ENCODE measurements at regions not wholly inside any gene's neighbourhood (a gene's known extent, or its start where the extent isn't known, plus 50 kb on each side); places are given as distances from the start of the nearest gene placed in this dataset.

DNA sequence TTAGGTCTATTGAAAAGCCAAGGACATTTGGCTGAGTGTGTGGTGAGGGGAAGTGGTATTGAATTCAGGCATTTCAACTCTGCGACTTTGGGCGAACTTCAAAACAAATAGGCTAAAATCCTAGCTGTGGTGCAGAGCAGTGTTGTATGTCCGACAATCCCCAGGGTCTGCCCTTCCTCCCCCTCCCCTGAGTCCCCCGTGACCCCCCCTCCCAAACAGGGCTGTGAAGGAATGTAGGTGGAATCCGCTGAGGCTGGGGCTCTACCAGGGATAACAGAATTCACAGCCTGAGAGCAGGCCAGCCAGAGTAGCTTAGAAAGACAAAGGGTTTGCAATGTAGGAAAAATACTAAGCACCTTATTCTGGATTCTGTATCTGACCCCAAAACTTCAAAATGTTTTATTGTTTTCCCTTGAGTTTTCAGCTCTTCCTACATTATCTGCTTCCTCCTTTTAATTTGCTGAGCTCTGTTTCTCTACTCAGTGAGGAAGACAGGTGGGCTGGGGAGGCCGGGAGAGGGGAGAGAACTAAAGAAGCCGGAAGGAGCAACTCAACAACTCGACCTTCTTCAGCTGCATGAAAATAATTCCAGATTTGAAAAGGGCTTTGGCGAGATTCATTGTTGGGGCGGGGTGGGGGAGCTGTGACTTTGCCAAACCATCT, 315.2 kb downstream of the BLID start:
- TF ChIP-seq, protein P1, sequence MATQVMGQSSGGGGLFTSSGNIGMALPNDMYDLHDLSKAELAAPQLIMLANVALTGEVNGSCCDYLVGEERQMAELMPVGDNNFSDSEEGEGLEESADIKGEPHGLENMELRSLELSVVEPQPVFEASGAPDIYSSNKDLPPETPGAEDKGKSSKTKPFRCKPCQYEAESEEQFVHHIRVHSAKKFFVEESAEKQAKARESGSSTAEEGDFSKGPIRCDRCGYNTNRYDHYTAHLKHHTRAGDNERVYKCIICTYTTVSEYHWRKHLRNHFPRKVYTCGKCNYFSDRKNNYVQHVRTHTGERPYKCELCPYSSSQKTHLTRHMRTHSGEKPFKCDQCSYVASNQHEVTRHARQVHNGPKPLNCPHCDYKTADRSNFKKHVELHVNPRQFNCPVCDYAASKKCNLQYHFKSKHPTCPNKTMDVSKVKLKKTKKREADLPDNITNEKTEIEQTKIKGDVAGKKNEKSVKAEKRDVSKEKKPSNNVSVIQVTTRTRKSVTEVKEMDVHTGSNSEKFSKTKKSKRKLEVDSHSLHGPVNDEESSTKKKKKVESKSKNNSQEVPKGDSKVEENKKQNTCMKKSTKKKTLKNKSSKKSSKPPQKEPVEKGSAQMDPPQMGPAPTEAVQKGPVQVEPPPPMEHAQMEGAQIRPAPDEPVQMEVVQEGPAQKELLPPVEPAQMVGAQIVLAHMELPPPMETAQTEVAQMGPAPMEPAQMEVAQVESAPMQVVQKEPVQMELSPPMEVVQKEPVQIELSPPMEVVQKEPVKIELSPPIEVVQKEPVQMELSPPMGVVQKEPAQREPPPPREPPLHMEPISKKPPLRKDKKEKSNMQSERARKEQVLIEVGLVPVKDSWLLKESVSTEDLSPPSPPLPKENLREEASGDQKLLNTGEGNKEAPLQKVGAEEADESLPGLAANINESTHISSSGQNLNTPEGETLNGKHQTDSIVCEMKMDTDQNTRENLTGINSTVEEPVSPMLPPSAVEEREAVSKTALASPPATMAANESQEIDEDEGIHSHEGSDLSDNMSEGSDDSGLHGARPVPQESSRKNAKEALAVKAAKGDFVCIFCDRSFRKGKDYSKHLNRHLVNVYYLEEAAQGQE (IDR thresholded peaks at IDR 0.05; ENCODE audit: low read depth), result no peak
- TF ChIP-seq FOXM1 (IDR thresholded peaks at IDR 0.05; ENCODE audit: borderline replicate concordance, low read depth), result no peak
- TF ChIP-seq EP300 (IDR thresholded peaks at IDR 0.05; ENCODE audit: borderline replicate concordance), result no peak
- TF ChIP-seq, protein P2, sequence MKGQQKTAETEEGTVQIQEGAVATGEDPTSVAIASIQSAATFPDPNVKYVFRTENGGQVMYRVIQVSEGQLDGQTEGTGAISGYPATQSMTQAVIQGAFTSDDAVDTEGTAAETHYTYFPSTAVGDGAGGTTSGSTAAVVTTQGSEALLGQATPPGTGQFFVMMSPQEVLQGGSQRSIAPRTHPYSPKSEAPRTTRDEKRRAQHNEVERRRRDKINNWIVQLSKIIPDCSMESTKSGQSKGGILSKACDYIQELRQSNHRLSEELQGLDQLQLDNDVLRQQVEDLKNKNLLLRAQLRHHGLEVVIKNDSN (IDR thresholded peaks at IDR 0.05), result no peak
- TF ChIP-seq CEBPB (IDR thresholded peaks at IDR 0.05), result no peak
- TF ChIP-seq CREB1 (IDR thresholded peaks at IDR 0.05; ENCODE audit: low read depth), result no peak
- TF ChIP-seq YY1 (IDR thresholded peaks at IDR 0.05; ENCODE audit: low read depth), result no peak
- no peak for TF ChIP-seq TAF1 (IDR thresholded peaks at IDR 0.05; ENCODE audit: low read depth)
- no peak for TF ChIP-seq NFIC (IDR thresholded peaks at IDR 0.05)
- TF ChIP-seq RAD21 (IDR thresholded peaks at IDR 0.05; ENCODE audit: low read depth), result no peak
- no peak for TF ChIP-seq ZBTB7A (IDR thresholded peaks at IDR 0.05; ENCODE audit: low read depth)
- TF ChIP-seq, protein P3, sequence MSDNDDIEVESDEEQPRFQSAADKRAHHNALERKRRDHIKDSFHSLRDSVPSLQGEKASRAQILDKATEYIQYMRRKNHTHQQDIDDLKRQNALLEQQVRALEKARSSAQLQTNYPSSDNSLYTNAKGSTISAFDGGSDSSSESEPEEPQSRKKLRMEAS (IDR thresholded peaks at IDR 0.05), result no peak
- TF ChIP-seq EGR1 (IDR thresholded peaks at IDR 0.05), result no peak
- TF ChIP-seq TCF12 (IDR thresholded peaks at IDR 0.05; ENCODE audit: low read depth), result no peak
- TF ChIP-seq TEAD4 (IDR thresholded peaks at IDR 0.05), result no peak

DNA sequence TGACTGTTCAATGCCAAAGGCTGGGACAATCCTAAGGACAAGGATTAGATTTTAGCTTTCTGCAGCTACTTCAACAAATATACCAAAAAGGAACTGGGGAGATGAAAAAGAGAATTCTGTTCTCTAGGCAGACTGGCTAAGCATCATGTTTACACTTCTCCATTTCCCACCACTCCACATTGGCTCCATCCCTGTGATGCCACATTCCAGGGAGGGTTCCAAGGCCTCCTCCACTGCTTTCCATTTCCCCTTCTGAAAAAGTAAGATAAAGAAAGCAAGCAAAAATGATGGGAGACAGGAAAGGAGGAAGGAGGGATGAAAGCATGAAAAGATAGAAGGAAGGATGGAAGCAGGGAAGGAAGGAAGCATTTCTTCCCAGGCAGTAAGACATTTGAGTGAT, 315.8 kb downstream of the BLID start:
- no peak for TF ChIP-seq TEAD4 (IDR thresholded peaks at IDR 0.05)
- no peak for TF ChIP-seq EP300 (IDR thresholded peaks at IDR 0.05; ENCODE audit: borderline replicate concordance)
- TF ChIP-seq NFIC (IDR thresholded peaks at IDR 0.05), result no peak
- no peak for TF ChIP-seq TAF1 (IDR thresholded peaks at IDR 0.05; ENCODE audit: low read depth)
- TF ChIP-seq FOXM1 (IDR thresholded peaks at IDR 0.05; ENCODE audit: borderline replicate concordance, low read depth), result no peak
- TF ChIP-seq CREB1 (IDR thresholded peaks at IDR 0.05; ENCODE audit: low read depth), result no peak

DNA sequence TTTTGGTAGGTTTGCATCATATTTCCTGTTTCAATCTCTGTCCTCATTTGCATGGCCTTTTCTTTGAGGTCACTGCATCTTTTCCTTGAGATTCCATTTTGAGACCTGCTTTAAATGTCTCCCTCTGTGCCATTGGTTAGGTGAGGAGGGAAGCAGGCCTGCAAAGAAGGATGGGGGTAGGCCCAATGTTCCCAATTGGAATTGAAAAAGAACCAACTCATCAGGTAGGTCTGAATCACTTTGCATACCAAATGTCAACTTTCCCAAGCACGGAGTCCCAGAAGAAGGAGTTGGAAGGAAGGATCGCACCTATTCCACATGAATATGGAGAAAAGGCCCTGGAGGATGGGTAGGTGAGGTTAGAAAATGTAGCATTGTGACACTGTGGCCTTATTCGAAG, 318.5 kb downstream of the BLID start:
- TF ChIP-seq EGR1 (IDR thresholded peaks at IDR 0.05), result no peak
- no peak for TF ChIP-seq CREB1 (IDR thresholded peaks at IDR 0.05; ENCODE audit: low read depth)
- TF ChIP-seq CEBPB (IDR thresholded peaks at IDR 0.05), result no peak
- no peak for TF ChIP-seq TCF12 (IDR thresholded peaks at IDR 0.05; ENCODE audit: low read depth)

DNA sequence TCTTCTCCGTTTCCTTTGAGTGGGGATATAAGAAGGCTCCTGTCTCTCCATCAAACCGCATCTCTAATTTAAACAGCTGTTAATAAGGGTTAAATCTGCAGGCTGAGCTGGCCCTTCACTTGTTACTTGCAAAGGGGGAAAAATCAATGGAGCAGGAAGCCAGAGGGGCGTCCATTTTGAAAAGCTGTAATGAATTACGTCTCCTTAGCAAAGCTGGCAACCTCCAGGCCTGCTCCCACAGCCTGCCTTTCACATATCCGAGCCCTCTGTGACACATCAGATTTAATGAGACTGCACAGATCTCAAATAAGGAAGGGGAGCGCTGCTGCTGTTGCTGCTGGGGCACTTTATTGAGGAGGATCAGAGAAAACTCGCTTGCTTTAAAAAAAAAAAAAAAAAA, 320.8 kb downstream of the BLID start:
- TF ChIP-seq, protein P2 (IDR thresholded peaks at IDR 0.05), result no peak
- TF ChIP-seq CEBPB (IDR thresholded peaks at IDR 0.05) (no peak), TCF12 (IDR thresholded peaks at IDR 0.05; ENCODE audit: low read depth) (no peak)

DNA sequence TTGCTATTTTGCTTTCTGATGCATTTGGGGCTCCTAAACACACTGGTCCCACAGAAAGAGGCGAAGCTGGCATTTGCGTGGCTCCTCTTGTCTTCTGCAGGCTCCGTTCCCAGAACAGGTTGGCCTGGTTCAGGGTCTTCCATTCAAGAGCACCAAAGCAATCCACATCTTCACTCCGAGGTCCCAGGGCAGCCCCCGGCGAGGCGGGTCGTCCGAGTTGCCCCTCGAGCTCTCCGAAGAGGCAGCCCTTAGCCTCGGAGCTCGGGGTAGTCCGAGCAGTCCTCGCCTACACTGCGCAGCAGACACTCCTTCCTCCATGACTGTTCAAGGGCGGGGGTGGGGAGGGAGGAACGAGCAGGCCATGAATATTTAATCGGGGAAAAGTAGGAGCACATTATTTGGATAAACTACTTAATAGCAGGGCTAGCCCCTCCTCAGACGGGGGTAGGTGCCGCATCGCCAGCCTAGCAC, 321.3 kb downstream of the BLID start:
- TF ChIP-seq EGR1 (IDR thresholded peaks at IDR 0.05), result no peak
- no peak for TF ChIP-seq ZBTB7A (IDR thresholded peaks at IDR 0.05; ENCODE audit: low read depth)
- TF ChIP-seq, protein P1 (IDR thresholded peaks at IDR 0.05; ENCODE audit: low read depth), result no peak
- TF ChIP-seq, protein P3 (IDR thresholded peaks at IDR 0.05), result no peak
- TF ChIP-seq EP300 (IDR thresholded peaks at IDR 0.05; ENCODE audit: borderline replicate concordance), result no peak
- no peak for TF ChIP-seq NFIC (IDR thresholded peaks at IDR 0.05)
- TF ChIP-seq TEAD4 (IDR thresholded peaks at IDR 0.05), result no peak
- TF ChIP-seq, protein P2 (IDR thresholded peaks at IDR 0.05), result no peak
- TF ChIP-seq TCF12 (IDR thresholded peaks at IDR 0.05; ENCODE audit: low read depth), result no peak

DNA sequence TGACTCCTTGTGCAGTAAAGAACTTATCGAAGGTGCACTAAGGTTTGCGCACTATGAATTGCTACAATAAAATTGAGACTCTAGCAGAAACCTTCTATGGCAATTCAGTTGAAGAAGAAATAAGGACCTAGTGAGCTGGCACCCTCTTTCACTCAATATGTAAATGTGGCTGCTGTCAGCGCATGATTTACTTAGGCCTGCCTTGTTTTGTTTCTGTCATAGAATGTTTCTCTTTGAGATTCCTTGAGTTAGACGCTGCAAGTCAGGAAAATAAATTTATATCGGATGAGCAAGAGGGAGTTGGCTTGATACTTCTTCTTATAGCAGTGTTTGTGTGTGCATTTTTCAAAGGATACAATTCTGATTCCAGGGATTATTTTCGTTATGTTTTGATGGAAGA, 322.1 kb downstream of the BLID start:
- TF ChIP-seq TCF12 (IDR thresholded peaks at IDR 0.05; ENCODE audit: low read depth) (no peak), CREB1 (IDR thresholded peaks at IDR 0.05; ENCODE audit: low read depth) (no peak), EP300 (IDR thresholded peaks at IDR 0.05; ENCODE audit: borderline replicate concordance) (no peak), CEBPB (IDR thresholded peaks at IDR 0.05) (no peak), RAD21 (IDR thresholded peaks at IDR 0.05; ENCODE audit: low read depth) (no peak), TEAD4 (IDR thresholded peaks at IDR 0.05) (no peak), NFIC (IDR thresholded peaks at IDR 0.05) (no peak), TAF1 (IDR thresholded peaks at IDR 0.05; ENCODE audit: low read depth) (no peak), ZBTB7A (IDR thresholded peaks at IDR 0.05; ENCODE audit: low read depth) (no peak)
- TF ChIP-seq, protein P3 (IDR thresholded peaks at IDR 0.05), result no peak
